HG02642 (cell line): ENCODE measurements at regions not wholly inside any gene's neighbourhood (a gene's known extent, or its start where the extent isn't known, plus 50 kb on each side); places are given as distances from the start of the nearest gene placed in this dataset.
"Not testable (repeated sequence)": the region's sequence is repeated elsewhere in the genome, so short reads cannot be mapped to it uniquely, and the experiment has no call there.

Experiments
- ATAC-seq: cut with Tn5 transposase; IDR thresholded peaks from one replicate; pipeline ENCODE4 v1.9.1; 2021; ENCODE audit warnings: mild to moderate bottlenecking; ENCODE audit not compliant: unreplicated experiment, poor library complexity

DNA sequence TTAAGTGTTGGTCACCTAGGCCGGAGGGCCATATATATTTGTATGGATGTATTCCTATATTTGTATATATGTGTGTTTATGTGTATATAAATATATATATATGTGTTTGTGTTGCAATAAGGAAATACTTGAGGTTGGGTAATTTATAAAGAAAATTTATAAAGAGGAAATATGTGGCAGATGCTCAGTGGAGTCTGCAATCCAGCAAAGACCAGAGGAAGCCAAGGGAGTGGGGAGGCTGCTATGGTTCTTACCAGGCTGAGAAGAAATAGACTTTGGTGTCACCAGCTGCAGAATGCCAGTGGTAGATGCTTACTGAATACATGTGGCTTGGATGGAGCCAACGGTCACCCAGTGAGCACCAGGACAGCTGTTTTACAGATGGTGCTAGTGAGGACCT lies 97.4 kb upstream of the ELOVL5 start:
- no peak for ATAC-seq

DNA sequence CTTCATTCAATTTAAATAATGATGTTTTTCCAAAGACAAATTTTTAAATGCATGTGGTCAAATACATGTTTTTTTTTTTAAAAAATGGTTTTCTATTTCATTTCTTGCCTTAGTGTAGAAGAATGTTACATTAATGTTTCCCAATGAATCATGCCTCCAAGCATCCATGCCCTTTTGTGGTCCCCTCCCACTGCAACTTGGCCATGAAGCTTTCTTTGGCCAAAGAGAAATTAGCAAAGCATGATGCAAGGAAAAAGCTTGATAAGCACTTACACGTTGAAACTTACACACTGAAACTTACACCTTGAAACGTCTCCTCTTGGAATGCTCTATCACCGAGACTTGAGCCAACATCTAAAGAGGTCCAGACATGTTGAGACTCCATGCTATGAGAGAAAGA lies 93.0 kb upstream of the ELOVL5 start:
- no peak for ATAC-seq

DNA sequence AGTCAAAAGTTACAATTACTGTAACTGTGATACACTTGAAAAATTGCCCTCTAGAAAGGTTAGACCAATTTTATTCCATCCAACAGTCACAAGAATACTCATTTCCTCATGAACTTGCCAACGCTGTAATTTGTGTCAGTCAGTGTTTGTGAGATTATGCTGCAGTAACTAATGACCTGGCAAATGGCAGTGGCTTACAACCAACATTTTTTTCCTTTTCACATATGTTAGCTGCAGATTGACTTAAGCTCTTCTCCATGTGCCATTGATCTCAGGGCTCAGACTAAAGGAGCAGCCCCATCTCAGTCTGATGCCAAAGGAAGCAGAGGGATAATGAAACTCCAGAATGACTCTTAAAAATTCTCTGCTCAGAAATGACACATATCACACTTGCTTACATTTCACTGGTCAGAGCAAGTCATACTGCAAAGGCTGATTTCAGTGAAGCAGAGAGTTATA lies 92.3 kb upstream of the ELOVL5 start:
- ATAC-seq: peak; percentile 64

DNA sequence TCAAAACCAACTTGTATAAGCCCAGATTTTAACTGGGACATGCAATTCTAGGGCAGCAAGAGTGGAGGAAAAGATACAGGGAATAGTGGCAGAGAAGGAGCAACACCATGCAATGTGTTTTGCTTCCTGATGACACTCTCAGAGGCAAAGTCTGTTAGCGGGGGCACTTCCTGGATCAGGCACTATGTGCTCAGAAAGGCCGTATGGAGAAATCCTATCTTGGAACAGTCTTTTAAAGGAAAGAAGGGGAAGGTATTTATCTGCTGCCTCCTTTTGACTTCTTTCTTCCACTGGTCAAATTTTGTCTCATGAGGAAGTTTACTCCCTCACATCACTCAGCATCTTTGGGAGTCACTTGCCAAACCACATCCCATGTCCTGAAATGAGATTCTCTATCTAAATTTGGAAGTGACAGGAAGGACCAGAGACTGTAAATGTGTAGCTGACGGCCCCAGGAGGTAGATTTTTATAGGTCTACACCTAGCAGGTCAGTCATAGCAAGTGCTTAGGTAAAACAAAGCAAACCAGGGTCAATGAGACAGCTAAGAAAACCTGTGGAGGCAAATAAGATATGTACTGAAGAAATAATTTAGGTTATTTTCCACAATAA lies 91.7 kb upstream of the ELOVL5 start:
- ATAC-seq: no peak

DNA sequence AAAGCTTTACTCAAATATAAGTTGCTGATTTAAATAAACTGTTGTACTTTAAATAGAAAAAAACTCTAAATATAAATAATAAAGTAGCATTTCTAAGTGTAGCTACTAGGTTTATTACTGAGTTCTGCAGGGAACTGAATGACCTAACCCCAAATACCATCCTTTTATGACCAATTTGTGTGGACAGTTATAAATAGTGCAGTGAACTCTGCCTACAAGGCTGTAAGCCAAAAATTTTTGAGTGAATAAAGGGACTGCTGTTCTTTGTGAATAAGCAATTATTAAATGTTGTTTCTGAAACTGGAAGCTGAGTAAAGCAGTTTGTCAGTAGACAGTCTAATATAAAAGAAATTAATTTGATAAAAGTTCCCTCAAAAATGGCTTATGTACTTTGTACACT lies 90.8 kb upstream of the ELOVL5 start:
- no peak for ATAC-seq

DNA sequence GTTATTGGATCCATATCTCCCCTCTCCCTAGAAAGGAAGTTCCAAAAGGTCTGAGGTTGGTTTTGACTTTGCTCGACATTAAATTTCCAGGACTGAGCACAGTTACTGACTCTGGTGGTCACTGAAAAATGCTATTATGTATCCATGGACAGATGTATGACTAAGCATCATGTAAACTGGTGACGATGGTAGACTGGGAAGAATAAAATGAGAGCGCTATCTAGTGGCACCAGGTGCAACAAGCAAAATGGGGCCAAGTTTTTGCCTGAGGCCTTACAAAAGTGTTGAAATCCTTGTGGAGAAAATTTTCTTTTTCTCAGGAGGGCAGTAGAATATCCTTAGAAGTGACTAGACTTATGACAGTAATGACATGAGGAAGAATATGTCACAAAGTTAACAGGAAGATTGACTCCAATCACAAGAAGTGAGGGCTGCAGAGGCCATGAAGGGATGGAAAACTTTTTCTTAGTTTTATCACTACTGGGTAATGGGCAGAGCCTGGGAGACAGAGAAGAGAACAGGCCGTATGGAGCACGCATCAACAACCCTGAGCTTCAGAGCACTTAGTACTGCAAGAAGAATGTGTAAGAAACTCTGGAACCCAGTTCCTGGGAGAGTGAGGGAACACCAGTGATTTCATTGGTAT lies 88.9 kb upstream of the ELOVL5 start:
- ATAC-seq: no peak

DNA sequence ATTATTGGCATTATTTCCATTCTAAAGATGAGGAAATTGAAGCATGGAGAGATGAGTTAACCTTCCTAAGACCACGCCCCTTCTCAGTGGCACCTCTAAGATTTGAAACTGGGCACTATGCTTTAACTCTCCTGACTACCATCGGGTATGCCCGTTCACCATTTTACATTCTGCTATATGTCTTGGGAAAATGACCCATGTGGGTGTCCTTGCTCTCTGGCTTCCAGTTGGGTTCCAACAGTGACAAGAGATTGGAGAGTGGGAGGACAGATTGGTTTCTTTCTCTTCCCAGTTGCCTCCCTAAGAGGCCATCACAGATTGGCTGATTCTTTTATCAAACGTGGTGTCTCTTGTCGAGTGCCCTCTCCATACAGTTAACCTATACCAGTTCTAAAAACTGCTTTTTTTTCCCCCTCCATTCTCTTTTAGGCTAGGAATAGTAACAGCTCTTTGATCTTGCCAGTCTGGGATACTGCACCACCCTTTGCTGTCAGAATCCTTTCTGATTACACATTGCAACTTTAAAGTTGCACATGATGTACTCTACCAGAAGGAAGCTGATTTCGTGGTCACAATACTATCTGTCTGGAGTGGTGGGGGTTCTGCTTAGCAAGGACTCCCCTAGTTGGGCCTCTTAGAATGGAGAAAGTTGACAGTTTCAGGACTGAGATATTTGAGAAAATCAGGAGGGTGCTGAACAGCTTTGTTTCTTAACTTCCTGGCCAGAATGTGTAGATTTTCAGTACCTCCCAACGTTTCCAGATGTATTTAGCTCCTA lies 88.0 kb upstream of the ELOVL5 start:
- ATAC-seq: no peak

DNA sequence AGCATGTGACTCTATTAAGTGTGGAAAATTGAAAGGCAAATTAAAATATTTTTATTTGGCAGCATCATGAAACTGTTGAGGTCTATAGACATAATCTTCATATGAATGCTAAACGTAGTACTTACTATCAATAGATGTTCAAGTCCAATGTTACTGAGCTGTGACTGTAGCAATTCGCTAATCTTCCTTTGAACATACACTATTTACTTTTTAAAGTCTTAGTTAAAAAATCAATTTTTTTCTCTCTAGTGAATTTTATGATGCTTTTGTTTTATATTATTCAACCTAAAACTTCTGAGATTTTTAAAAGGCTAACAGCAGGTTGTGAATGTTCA lies 85.2 kb upstream of the ELOVL5 start:
- no peak for ATAC-seq

DNA sequence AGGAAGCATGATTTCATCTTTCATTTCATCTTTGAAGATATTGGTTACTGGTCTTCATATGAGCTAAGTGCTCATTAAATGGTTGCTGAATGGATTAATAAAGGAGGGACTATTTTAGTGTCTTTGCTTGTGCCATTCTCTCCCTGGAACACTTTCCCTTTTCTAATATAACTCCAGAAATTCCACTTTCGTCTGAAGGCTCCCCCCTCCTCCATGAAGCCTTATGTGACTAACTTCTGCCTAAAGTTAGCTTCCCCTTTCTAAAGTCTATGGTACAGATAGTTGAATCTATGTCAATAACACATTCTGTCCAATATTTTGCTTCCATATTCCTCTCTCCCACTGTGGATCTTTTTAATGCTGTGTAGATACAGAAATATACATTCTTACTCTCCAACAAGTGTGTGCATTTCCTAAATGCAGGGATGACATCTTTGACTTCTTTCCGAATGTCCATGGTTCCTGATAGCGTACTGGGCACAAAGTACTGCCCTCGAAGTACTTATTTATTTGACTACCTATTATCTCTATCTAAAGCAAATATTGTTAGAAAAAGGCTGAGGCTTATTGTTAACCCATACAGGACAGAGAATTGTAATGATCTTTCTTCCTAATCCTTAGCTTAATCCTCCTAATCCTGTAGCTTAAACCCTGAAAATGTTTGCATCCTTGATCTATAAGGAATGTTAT lies 84.7 kb upstream of the ELOVL5 start:
- ATAC-seq: no peak

DNA sequence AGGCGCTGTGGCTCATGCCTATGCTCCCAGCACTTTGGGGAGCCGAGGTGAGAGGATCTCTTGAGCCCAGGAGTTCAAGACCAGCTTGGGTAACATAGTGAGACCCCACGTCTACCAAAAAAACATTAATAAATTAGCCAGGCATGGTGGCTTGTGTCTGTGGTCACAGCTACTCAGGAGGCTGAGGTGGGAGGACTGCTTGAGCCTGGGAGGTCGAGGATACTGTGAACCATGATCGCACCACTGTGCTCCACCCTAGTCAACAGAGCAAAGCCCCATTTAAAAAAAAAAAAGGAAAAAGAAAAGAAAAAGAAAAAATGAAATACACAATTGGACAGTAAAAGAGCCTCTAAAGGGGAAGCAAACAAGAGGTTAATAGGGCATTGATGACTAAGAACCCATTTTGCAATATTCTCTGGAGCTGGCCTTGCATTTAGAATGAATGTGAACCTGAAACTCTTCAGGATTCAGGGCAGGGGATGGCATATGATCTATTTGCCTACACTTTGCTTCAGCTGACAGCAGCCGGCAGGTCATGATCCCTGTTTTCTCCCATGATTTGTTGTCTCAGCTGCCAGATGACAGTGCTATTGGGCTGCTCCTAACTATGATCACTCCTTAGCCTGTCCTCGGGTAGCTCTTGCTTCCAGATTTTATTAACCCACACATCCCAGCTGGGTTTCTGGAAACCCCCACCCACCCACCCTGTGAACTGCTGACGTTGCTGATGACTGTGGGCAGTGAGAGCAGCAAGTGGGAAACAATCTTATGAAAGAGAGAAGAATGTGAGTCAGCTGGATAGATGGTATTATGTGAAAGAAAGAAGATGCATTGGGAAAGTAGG lies 83.8 kb upstream of the ELOVL5 start:
- no peak for ATAC-seq

DNA sequence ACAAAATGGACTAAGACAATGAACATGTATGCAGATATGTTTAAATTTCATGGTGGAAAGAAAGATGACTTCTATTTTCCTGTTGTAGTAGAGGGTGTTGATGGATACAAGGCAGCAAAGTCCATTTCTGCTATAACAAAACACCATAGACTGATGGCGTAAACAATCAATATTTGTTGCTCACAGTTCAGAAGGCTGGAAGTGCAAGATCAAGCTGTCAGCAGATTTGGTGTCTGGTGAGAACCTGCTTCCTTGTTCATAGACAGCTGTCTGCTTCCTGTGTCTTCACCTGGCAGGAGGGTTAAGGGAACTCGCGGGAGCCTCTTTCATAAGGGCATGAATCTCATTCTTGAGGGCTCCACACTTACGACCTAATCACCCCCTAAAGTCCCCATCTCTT lies 83.0 kb upstream of the ELOVL5 start:
- no peak for ATAC-seq

DNA sequence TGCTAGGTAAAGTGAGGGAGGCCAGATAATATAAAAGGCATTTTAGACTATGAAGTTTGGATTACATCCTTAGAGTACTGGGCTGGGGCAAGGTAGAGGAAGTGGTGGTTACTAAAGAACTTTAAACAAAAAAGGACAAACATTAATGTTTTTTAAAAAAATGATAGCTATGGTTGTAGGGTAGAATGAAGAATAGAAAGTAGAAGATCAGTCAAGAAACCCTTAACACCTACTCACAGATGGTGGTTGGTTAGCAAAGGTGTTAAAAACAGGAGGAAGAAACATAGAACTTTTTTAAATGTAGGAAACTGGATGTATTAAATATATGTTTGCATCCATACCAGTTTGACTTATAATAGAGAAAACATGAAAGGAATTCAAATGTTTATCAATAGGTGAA lies 80.7 kb upstream of the ELOVL5 start:
- no peak for ATAC-seq

DNA sequence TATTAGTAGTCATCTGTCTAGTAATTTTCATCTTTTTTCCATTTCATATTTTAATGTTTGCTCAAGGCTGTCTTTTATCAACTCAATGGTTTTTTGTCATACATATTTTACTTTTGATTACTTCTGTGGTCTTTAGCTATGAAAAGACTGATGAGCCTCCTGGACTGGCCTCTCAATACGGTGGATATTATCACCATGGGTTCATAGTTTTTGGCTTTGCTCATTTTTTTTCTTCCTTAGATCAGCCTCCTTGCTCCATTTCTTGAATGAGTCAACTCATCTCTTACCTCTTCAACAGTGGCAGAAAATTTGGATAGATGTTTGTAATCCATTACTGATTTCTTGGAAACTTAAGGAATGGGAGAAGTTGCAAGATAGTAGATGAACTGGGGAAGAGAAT lies 80.1 kb upstream of the ELOVL5 start:
- ATAC-seq: no peak

DNA sequence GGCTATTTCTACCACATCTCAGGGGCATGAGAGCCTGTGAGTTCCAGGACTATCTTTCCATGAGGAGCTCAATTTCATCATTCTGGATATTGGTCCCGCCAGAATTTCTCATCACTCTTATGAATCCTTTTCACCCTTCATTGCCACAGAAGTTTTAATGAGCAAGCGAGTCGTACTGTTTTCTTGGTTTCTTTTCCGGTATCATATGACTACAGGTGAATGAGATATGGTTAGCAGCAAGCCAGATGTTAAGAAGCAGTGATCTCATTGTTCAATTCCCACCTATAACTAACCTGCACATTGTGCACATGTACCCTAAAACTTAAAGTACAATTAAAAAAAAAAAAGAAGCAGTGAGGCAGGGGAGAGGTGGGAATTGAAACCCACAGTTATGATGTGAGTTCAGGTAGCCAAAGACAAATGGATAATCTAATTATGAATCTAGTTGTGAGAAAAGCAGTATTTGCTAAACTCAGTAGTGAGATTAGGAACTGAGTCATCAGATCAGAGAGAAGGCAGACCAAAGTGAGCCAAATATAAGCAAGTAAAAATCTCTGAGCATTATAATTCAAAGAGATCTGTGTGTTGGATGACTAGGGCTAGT lies 78.0 kb upstream of the ELOVL5 start:
- peak; percentile 87 for ATAC-seq

DNA sequence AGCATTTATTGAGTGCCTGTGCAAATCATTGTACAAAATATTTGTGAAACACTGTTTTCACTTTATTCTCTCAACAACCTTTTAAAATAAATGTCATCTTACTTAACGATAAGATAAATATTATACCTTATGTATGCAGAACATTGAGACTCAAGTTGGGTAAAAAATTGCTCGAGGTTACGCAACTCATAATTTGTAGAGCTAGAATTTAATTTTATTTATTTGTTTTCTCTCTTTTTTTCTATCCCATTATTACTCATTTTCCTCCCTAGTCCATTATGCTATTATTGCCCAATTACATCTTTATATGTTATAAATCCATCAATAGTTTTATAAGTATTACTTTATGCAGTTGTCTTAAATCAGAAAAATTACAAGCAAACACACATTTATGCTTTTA lies 77.4 kb upstream of the ELOVL5 start:
- no peak for ATAC-seq

DNA sequence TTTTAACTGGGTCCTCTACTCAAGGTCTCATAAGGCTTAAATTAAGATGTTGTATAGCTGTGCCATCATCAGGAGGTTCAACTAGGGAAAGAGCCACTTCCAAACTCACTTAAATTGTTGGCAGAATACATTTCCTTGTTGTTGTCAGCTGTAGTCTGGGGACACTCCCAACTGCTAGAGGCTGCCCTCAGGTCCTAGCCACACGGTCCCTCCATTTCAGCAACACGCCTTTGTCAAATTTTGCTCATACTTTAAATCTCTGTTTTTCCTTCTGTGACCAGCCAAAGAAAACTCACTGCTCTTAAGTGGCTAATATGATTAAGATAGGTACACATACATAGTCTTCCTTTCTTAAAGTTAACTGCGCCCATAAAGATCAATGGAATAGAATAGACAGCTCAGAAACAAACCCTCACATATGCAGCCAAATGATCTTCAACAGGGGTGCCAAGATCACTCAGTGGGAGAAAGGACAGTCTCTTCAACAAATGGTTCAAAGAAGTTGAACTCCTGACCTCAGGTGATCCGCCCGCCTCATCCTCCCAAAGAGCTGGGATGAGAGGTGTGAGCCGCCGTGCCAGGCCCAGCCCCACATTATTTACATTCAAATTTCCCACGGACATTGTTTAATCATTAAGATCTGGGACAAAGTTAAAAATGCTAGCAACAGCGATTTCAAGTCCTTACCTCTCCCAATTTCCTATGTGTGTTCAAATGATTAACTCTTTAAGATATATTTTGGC lies 76.4 kb upstream of the ELOVL5 start:
- ATAC-seq: no peak

DNA sequence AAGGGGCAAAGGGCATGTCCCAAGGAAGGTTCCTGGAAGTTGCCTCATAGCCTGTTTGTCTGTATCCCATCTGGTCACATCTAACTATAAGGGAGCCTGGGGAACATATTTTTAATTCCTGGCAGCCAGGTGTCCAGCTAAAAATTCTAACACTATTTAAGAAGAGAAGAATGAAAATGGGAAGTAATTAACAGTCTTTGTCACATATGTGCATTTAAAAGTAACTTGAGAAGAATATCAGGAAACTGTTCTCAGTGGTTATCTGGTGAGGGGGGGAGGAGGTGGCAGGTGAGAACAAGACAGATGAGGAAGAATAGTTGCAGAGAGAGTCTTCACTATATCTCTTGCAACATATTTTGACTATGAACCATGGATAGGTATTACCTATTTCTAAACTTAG lies 75.5 kb upstream of the ELOVL5 start:
- no peak for ATAC-seq

DNA sequence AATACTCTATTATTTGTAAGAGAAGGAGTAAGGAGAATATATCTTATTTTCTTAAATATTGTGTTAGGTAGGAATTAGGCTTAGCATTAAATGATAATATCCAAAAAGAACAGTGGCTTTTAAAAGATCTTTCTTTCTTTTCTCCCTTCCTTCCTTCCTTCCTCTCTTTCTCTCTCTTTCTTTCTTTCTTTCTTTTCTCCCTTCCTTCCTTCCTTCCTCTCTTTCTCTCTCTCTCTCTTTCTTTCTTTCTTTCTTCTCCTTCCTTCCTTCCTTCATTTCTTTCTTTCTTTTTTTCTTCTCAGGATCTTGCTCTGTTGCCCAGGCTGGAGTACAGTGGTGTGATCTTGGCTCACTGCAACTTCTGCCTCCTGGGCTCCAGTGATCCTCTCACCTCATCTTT lies 74.8 kb upstream of the ELOVL5 start:
- not testable (repeated sequence) for ATAC-seq

DNA sequence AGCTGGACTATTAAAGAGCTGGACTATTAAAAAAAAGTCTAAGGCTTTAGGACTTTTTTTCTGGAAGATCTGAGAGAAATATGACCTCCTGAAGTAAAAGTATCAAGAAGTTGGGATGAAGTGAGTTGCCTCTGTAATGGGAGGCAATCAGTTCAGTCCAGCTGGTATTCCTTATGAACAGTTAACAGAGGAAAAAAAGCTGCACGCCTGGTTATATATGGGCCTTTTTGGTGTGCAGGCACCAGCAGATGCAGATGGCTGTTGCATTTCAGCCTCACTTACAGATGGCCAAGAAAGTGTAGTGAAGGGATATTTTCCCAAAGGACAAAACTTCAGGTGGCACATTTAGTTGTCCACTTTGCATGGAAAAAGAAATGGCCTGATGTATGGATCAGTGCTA lies 70.3 kb upstream of the ELOVL5 start:
- ATAC-seq: no peak
